IPS-20b (cell line): ENCODE measurements at regions not wholly inside any gene's neighbourhood (a gene's known extent, or its start where the extent isn't known, plus 50 kb on each side); places are given as distances from the start of the nearest gene placed in this dataset.

Experiments used
- H3K27ac ChIP-seq: one replicate; pipeline ENCODE4 v1.5.1; 2013; ENCODE audit warnings: low read length
- H3K27me3 ChIP-seq: 2 replicates; pipeline ENCODE4 v1.6.1; 2013; ENCODE audit warnings: mild to moderate bottlenecking, low read length, inconsistent platforms; ENCODE audit not compliant: insufficient read depth
- H3K36me3 ChIP-seq: 2 replicates; pipeline ENCODE4 v1.6.1; 2013; ENCODE audit warnings: low read depth, mild to moderate bottlenecking, inconsistent platforms, low read length, moderate library complexity; ENCODE audit not compliant: insufficient read depth
- H3K4me1 ChIP-seq: 2 replicates; pipeline ENCODE4 v1.6.1; 2013; ENCODE audit warnings: mild to moderate bottlenecking, control low read depth, inconsistent platforms, low read length, moderate library complexity; ENCODE audit not compliant: insufficient read depth
- H3K4me3 ChIP-seq: 2 replicates; pipeline ENCODE4 v1.5.1; 2013; ENCODE audit warnings: mild to moderate bottlenecking, low read length, inconsistent platforms
- H3K9ac ChIP-seq: 2 replicates; pipeline ENCODE4 v1.6.1; 2013; ENCODE audit warnings: low read depth, mild to moderate bottlenecking, inconsistent platforms, low read length, moderate library complexity
- H3K9me3 ChIP-seq: 2 replicates; pipeline ENCODE4 v1.6.1; 2013; ENCODE audit warnings: mild to moderate bottlenecking, low read depth, low read length, inconsistent platforms; ENCODE audit not compliant: insufficient read depth

DNA sequence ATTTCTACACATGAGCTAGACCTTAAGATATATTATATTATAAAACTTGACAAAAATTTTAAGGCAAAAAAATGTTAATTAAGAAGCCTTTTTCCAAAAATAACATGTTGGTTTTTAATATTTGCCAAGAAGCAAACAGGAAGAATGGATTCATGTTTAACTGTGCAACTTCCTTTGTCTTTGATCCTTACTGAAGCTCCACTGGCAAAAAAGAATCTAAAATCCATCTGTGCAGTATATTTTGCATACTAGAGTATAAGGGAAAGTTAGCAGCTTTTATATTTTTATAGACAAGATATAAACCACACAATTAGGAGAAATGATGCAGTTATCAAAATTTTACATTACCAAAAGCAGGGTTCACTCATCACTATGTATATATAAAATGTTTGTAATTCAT lies 76.9 kb upstream of the RGS18 start:
- Histone ChIP-seq H3K36me3 (no peaks in the 10 kb centered on the region), H3K27ac (no peak overlapping the region), H3K4me3 (no peak overlapping the region), H3K4me1 (no peaks in the 10 kb centered on the region), H3K27me3 (no peaks in the 10 kb centered on the region), H3K9ac (no peak overlapping the region), H3K9me3 (no peaks in the 10 kb centered on the region)

DNA sequence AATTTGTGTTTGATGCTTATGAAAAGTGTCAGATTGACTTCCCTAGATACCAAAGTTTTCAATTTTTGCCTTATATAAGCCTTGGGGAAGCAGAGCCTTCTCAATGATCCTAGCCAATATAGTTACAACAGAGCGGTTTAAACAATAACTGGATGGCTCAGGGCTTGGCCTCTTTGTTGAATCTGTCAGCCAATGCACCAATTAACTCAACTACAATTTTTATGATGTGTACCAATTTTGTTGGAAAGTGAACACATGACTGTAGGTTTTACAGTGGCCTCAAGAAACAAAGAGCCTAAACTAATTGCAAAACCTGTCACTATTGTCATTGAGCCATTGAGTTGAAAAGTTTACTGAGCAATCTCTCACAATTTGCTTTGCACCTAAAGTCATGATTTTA lies 71.6 kb upstream of the RGS18 start:
- no peak overlapping the region for H3K4me3 ChIP-seq
- H3K27me3 ChIP-seq, result no peaks in the 10 kb centered on the region
- no peak overlapping the region for H3K27ac ChIP-seq
- no peak overlapping the region for H3K9ac ChIP-seq
- H3K36me3 ChIP-seq, result no peaks in the 10 kb centered on the region
- H3K4me1 ChIP-seq, result no peaks in the 10 kb centered on the region
- no peaks in the 10 kb centered on the region for H3K9me3 ChIP-seq

DNA sequence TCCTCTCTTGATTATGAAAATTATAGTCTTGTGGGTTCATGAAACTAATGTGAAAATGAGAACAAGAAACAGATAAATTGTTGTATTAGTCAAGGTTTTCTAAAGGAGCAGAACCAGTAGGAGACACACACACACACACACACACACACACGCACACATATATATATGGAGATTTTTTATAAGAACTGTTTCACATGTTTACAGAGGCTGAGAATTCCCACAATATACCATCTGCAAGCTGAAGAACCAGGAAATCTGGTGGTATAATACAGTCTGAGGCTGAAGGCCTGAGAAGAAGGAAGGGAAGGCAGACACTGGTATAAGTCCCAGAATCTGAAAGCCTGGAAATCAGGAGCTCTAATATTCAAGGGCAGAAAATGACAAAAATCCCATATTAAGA lies 70.9 kb upstream of the RGS18 start:
- Histone ChIP-seq H3K36me3 (no peaks in the 10 kb centered on the region), H3K4me3 (no peak overlapping the region), H3K4me1 (no peaks in the 10 kb centered on the region), H3K27ac (no peak overlapping the region), H3K27me3 (no peaks in the 10 kb centered on the region), H3K9me3 (no peaks in the 10 kb centered on the region), H3K9ac (no peak overlapping the region)

DNA sequence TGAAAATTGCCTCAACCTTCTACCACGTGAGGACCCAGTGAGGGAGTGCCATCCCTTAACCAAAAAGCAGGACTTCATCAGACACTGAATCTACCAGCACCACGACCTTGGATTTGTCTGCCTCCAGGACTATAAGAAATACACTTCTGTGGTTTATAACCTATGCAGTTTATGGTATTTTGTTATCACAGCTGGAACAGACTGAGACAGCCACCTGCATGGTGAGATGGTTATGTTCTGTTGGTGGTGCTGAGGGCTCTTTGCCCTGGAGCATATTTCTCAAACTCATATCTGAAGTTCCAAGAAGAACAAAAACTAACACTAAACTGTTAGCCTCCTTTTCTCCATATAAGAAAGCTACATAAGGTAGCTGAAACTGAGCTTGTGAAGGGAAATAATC lies 69.8 kb upstream of the RGS18 start:
- Histone ChIP-seq H3K36me3 (no peaks in the 10 kb centered on the region), H3K4me1 (no peaks in the 10 kb centered on the region), H3K27ac (no peak overlapping the region), H3K4me3 (no peak overlapping the region), H3K9me3 (no peaks in the 10 kb centered on the region), H3K9ac (no peak overlapping the region), H3K27me3 (no peaks in the 10 kb centered on the region)

DNA sequence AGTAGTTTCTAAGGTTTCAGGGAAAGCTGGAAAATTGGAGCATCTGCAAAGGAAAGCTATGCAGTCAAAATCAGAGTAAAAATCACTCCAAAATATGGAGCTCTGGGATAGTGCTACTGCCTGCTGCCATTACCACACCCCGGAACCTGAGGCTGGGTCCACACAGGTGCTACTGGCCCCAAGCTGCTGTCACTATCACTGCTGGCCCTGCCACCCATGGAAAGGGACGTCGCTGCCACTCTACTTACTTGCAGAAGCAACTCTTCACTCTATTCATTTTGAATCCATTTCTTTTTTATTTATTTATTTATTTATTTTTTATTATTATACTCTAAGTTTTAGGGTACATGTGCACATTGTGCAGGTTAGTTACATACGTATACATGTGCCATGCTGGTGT lies 60.3 kb upstream of the RGS18 start:
- H3K9me3 ChIP-seq, result no peaks in the 10 kb centered on the region
- H3K9ac ChIP-seq, result no peak overlapping the region
- no peaks in the 10 kb centered on the region for H3K27me3 ChIP-seq
- H3K4me3 ChIP-seq, result no peak overlapping the region
- no peaks in the 10 kb centered on the region for H3K36me3 ChIP-seq
- no peak overlapping the region for H3K27ac ChIP-seq
- H3K4me1 ChIP-seq, result no peaks in the 10 kb centered on the region

DNA sequence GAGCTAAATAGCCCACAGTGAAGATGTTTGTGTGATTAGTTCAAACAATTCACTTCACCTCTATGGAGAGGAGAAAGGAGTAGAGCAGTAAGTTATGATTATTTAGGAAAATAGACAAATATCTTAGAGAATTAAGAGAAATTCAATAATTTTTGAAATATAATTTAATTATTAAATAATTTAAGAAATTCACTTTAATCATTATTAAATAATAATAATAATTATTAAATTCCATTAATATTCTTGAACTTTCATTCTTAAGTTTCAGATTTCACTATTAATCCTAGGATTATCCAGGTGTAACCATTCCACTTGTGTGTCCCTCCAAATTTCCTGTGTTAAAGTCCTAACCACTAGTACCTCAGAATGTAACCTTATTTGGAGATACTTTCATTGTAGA lies 58.9 kb upstream of the RGS18 start:
- H3K27me3 ChIP-seq, result no peaks in the 10 kb centered on the region
- H3K4me3 ChIP-seq, result no peak overlapping the region
- no peaks in the 10 kb centered on the region for H3K4me1 ChIP-seq
- H3K9ac ChIP-seq, result no peak overlapping the region
- H3K27ac ChIP-seq, result no peak overlapping the region
- H3K9me3 ChIP-seq, result no peaks in the 10 kb centered on the region
- no peaks in the 10 kb centered on the region for H3K36me3 ChIP-seq

DNA sequence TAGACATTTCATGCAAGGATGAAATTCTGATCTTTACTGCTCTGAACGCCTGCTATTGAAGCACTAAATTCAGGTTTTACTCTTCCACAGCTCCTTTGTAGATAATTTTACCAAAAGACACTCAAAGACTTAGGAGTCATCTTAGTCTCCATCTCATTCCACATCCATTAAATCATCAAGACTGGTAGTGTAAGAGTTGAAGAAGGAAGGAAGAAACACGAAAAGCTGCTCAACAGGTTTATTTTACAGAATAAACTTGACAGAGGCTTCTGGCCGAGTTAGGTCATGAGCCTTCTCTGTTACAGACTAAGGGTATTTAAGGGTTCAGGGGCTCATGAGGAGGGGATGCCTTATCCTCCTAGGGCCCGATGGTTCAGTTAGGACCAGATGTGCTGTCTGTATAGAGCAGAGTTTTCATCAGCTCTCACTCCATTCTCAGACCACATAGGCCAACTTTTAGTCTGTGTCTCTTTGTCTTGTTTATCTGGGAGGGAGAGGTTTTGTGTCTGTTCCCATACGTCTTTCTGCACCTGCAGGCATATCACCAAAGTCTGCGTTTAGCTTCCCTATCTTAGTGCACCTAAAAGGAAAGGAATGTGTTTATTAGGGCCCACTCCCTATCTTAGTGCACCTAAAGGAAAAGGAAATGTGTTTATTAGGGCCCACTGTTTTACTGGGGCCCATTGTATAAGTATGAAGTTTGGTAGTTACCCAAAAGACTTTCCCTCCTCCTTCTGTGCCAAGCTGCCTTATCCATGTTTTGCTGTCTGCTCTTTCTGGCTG lies 57.4 kb upstream of the RGS18 start:
- no peaks in the 10 kb centered on the region for H3K9me3 ChIP-seq
- H3K4me3 ChIP-seq, result no peak overlapping the region
- H3K4me1 ChIP-seq, result no peaks in the 10 kb centered on the region
- no peak overlapping the region for H3K27ac ChIP-seq
- no peak overlapping the region for H3K9ac ChIP-seq
- no peaks in the 10 kb centered on the region for H3K36me3 ChIP-seq
- no peaks in the 10 kb centered on the region for H3K27me3 ChIP-seq

DNA sequence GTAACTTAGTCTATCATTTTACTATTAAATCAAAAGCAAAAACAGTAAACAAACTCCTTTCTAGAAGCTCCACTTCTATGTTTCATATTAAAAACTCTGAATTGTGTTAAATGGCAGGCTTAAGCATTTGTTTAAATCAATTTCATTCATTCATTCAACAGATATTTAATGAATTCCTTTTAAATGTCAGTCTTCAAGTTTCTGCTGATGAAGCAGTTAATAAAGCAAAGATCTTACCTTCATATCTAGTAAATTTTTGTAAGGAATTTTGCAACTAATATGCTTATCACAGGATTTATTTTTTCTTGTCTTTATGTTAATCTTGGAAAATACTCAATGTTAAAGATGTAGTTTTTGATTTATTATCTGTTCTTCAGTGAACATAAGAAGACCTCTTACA lies 54.1 kb upstream of the RGS18 start:
- no peak overlapping the region for H3K9ac ChIP-seq
- no peak overlapping the region for H3K27ac ChIP-seq
- no peaks in the 10 kb centered on the region for H3K27me3 ChIP-seq
- H3K9me3 ChIP-seq, result no peaks in the 10 kb centered on the region
- H3K4me3 ChIP-seq, result no peak overlapping the region
- no peaks in the 10 kb centered on the region for H3K36me3 ChIP-seq
- H3K4me1 ChIP-seq, result no peaks in the 10 kb centered on the region

DNA sequence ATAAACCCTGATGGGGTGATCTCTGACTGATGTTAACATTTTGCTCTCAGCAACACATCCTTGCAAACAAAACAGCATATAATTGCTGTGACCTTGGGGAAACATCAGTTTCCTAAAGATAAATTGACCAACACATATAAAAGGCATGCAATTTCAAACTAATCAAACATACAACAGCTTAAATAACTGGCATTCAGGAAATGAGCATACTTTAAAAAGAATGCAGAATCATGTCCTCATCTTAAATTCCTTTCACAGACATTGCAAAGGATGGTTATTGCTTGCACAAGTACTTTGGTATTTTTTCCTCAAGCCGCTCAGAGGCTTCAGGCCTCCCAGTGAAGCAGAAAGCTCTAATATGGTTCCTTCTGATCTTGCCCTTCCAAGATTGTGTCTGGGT lies 53.4 kb upstream of the RGS18 start:
- H3K9me3 ChIP-seq, result no peaks in the 10 kb centered on the region
- H3K4me3 ChIP-seq, result no peak overlapping the region
- no peaks in the 10 kb centered on the region for H3K36me3 ChIP-seq
- no peaks in the 10 kb centered on the region for H3K27me3 ChIP-seq
- no peak overlapping the region for H3K9ac ChIP-seq
- H3K27ac ChIP-seq, result no peak overlapping the region
- H3K4me1 ChIP-seq, result no peaks in the 10 kb centered on the region

DNA sequence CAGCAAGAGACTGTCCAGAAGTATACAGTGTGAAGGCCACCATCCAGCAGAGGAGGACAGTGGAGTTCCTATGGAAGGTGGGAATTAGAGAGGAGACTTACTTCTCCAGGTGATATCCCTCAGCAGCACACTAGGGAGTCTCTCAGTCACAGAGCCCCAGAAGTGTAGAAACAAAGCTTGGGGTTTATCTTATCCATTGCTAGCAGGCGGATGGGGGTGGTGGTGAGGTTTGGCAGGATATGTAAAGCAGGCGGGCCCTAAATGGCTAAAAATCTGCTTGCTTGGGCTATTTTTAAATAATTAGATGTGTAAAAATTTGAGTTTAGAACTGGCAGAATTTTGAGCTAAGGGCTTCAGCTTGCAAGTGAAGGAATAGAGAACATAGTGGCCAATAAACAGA lies 50.1 kb upstream of the RGS18 start:
- Histone ChIP-seq H3K27me3 (no peaks in the 10 kb centered on the region), H3K27ac (no peak overlapping the region), H3K4me3 (no peak overlapping the region), H3K36me3 (no peaks in the 10 kb centered on the region), H3K4me1 (no peaks in the 10 kb centered on the region), H3K9me3 (no peaks in the 10 kb centered on the region), H3K9ac (no peak overlapping the region)
